GM13977 (cell line): ENCODE measurements at regions not wholly inside any gene's neighbourhood (a gene's known extent, or its start where the extent isn't known, plus 50 kb on each side); places are given as distances from the start of the nearest gene placed in this dataset.

ENCODE experiments used
- DNase-seq: peaks from one replicate; pipeline ENCODE4 v3.0.0; 2012; ENCODE audit warnings: low spot score
- in situ Hi-C: fragments of 300-500 bp; cut with MboI; formaldehyde crosslinking; loops from one replicate; pipeline ENCODE4 v1.12.0; 2022; ENCODE audit warnings: low sequenced_read_pairs, low pct_unique_long_range_greater_than_20kb, mixed read lengths, inconsistent platforms; ENCODE audit not compliant: unreplicated experiment
- TF ChIP-seq, protein P1 (sequence below): IDR thresholded peaks from 2 replicates; pipeline ENCODE4 v1.5.1; 2012; ENCODE audit warnings: mild to moderate bottlenecking, control low read depth; ENCODE audit not compliant: insufficient read depth; ENCODE audit errors: extremely low read depth, missing control alignments

DNA sequence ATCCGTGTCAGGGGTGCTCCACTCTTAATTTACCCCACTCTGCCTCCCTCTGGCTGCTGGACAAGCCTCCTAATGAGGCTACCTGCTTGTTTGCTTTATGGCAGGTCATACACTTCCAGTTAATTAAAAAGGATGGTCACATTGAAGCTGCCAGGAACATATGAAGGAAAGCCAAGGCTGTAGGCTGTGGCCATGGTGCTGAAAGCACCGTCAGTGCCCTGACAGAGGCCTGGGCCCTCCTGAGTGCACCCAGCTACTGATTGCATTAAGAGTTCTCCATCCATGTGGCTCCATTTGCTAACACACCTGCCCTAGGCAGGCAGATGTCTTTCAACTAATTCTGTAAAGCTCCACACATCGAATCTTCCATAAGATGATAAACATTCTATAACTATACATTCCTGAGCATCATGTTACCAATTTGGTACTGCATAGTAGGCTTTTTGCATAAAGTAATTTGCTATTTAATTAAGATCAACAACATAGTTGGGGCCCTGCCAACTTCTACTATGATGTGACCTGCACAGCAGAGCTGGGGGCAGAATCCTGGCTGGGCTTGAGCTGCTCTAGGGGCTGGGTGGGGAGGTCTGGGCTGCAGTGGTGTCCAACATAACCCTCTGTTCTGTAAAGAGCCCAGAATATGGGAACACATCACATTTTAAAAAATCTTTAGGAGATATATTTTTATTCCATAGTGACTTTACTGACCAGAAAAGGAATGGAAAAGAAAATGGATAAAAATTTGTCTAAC, 224.8 kb downstream of the SIPA1L2 start:
- DNase-seq: no peak
- in situ Hi-C loops: no loop called here
- TF ChIP-seq, protein P1, sequence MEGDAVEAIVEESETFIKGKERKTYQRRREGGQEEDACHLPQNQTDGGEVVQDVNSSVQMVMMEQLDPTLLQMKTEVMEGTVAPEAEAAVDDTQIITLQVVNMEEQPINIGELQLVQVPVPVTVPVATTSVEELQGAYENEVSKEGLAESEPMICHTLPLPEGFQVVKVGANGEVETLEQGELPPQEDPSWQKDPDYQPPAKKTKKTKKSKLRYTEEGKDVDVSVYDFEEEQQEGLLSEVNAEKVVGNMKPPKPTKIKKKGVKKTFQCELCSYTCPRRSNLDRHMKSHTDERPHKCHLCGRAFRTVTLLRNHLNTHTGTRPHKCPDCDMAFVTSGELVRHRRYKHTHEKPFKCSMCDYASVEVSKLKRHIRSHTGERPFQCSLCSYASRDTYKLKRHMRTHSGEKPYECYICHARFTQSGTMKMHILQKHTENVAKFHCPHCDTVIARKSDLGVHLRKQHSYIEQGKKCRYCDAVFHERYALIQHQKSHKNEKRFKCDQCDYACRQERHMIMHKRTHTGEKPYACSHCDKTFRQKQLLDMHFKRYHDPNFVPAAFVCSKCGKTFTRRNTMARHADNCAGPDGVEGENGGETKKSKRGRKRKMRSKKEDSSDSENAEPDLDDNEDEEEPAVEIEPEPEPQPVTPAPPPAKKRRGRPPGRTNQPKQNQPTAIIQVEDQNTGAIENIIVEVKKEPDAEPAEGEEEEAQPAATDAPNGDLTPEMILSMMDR: no peak

DNA sequence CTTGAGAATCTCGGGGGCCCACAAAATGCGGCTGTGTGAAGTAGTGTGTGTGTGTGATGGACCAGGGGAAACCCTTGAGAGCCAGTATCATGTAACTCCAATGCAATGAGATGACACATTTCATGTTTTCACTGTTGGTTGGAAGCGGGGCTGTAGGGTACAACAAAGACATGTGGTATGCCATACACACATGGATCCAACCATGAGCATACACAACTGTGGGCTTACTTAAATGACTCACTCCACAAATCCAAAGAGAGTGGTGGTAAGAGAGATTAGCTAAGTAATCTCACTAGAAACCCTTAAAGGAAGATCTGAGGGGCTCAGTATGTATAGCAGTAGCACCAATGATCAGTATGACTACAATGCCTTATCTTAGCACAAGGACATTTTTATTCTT, 225.7 kb downstream of the SIPA1L2 start:
- TF ChIP-seq, protein P1: no peak
- no peak for DNase-seq
- in situ Hi-C loops: no loop called here

DNA sequence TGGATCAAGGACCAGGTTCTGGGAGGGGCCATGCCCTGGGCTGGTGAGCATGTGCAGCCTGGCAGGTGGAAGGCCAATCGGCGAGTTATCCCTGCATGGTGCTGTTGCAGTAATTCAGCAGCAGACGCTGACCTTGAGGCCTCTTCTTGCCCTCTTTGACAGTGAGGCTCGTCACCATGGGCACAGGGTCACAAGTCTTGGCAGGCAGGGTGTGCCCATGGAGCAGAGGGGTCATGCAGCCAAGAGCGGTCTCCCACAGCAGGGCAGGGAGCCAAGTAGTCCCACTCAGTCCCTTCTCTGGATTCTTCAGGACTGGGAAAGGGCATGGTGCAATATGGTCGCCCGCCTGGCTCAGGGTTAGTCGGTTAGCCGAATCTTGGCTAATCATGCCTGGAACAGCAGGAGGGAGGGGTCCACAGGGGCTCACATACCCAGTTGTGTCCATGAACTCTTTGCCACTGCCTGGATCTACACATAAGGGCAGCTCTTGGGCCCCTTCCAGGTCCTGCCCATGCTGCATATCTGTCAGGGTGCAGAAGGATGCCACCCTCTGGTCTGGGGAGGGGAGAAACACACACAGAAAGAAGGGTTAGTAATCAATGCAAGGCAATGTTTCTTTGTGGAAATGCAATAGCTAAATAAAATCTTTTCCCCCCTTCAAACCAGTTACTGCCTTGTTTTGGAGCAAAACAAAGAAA, 226.8 kb downstream of the SIPA1L2 start:
- DNase-seq: no peak
- in situ Hi-C loops: no loop called here
- TF ChIP-seq, protein P1: no peak

DNA sequence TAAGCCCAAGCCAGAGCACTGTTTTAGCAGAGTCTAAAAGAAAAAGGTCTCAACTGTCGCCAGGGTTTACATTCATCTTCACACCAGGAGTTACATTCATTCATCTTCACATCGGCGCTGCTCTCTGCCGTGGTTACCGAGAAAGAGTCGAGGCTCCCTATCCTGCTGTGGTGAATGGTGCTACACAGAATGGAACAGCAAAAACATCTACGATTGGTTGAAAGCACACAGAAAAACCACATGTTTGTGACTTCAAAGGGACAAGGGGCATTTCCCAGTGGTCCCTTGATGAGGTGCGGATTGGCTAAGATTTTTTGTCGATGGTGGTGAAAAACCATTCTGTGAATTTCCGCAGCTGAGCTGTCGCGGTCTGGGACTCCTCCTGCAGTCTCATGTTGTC, 231.1 kb downstream of the SIPA1L2 start:
- TF ChIP-seq, protein P1: no peak
- in situ Hi-C loops: no loop called here

DNA sequence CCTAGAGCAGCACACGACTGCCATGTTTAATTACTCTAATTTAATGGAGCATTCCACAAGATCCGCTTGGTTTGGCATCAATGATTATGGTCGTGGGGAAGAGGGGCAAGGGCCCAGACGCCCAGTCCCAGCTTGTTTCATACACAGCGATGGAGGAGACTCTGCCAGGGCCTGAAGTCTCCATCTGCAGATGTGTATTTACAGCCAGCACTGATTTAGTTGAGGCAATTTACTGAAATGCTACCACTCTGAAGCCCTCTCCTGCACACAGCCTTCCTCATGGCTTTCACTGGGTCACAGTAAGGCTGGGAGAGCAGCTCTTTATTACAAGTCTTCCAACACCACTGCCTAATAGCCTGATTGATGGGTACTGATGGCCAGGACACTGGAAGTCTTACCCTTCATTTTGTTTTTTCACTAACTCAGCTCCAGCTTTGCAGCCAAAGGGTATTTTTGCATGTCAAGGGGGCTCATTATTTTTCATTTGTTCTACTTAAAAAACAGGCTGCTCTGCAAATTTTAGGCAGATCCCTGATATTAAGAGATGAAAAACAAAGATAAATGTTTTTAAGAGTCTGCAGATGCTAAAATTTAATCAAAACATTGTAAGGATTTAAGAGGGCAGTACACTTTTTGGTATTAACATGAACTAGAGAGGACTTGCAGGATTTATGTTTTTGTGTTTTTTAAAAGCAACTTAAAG, 236.3 kb downstream of the SIPA1L2 start:
- in situ Hi-C loops: no loop called here
- TF ChIP-seq, protein P1: no peak
- no peak for DNase-seq

More for the DNA sequence above, 231.1 kb downstream of the SIPA1L2 start:
- DNase-seq: no peak

DNA sequence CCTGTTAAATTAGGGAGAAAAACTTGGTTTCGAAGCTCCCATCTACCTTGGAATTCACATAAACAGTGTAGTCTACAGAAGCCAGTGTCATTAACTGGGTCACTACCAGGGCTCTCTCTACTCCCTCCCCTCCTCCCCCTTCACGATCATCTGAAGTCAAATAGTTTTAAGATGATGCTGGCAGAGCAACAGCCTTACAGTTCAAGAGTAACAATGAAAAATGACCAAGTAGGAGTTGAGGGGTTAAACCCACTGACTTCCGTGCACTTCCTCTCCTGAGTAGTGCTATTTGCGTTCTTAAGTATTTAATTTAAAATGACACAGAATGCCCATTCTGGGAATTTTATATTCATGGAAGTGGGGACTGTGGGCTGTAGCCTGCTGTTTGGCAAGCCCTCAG, 236.9 kb downstream of the SIPA1L2 start:
- no peak for DNase-seq
- TF ChIP-seq, protein P1: no peak
- in situ Hi-C loops: no loop called here
